ENCODE measurements at regions not wholly inside any gene's neighbourhood (a gene's known extent, or its start where the extent isn't known, plus 50 kb on each side); places are given as distances from the start of the nearest gene placed in this dataset.

GRCh38 chr10:124184208-124184830 is 90.9 kb upstream of the CHST15 start:
- FAIRE-seq (no peak), ATAC-seq (no peak), DNase-seq (no peak)
- no peaks in the 10 kb centered on the region for H3K27me3 ChIP-seq
- H3K9me3 ChIP-seq = no peaks in the 10 kb centered on the region
- TF ChIP-seq, protein P1, sequence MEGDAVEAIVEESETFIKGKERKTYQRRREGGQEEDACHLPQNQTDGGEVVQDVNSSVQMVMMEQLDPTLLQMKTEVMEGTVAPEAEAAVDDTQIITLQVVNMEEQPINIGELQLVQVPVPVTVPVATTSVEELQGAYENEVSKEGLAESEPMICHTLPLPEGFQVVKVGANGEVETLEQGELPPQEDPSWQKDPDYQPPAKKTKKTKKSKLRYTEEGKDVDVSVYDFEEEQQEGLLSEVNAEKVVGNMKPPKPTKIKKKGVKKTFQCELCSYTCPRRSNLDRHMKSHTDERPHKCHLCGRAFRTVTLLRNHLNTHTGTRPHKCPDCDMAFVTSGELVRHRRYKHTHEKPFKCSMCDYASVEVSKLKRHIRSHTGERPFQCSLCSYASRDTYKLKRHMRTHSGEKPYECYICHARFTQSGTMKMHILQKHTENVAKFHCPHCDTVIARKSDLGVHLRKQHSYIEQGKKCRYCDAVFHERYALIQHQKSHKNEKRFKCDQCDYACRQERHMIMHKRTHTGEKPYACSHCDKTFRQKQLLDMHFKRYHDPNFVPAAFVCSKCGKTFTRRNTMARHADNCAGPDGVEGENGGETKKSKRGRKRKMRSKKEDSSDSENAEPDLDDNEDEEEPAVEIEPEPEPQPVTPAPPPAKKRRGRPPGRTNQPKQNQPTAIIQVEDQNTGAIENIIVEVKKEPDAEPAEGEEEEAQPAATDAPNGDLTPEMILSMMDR (IDR thresholded peaks at IDR 0.05) = no peak
- no peak overlapping the region for H3K4me3 ChIP-seq
- H3K27ac ChIP-seq = no peak overlapping the region
- H3K36me3 ChIP-seq = no peaks in the 10 kb centered on the region
- no peaks in the 10 kb centered on the region for H3K4me1 ChIP-seq
- intact Hi-C loops (cut with DNase I) = no loop called here
- WGBS, 2 donors = 83 to 84% methylated on average over 3 of the region's 3 CpGs

- 75 to 82% methylated on average over 7 of the region's 7 CpGs for WGBS, 2 donors
- TF ChIP-seq, protein P1 (IDR thresholded peaks at IDR 0.05) = no peak
- no peak for FAIRE-seq
Measured at GRCh38 chr10:124183617-124184016, 90.2 kb upstream of the CHST15 start.

GRCh38 chr10:124182088-124182541 is 88.7 kb upstream of the CHST15 start:
- WGBS, 2 donors = 68 to 78% methylated on average over 17 of the region's 17 CpGs
- no peak for ATAC-seq
- Histone ChIP-seq H3K4me1 (no peaks in the 10 kb centered on the region), H3K36me3 (no peaks in the 10 kb centered on the region), H3K4me3 (no peak overlapping the region), H3K9me3 (no peaks in the 10 kb centered on the region), H3K27ac (no peak overlapping the region), H3K27me3 (no peaks in the 10 kb centered on the region)
- TF ChIP-seq, protein P1 (IDR thresholded peaks at IDR 0.05) = no peak
- intact Hi-C loops (cut with DNase I) = no loop called here
- FAIRE-seq = no peak
- DNase-seq = no peak

More at GRCh38 chr10:124183617-124184016, 90.2 kb upstream of the CHST15 start:
- Histone ChIP-seq H3K4me1 (no peaks in the 10 kb centered on the region), H3K27ac (no peak overlapping the region), H3K36me3 (no peaks in the 10 kb centered on the region), H3K9me3 (no peaks in the 10 kb centered on the region), H3K27me3 (no peaks in the 10 kb centered on the region), H3K4me3 (no peak overlapping the region)
- ATAC-seq = no peak
- intact Hi-C loops (cut with DNase I) = no loop called here
- no peak for DNase-seq

- H3K9me3 ChIP-seq = no peaks in the 10 kb centered on the region
- H3K27me3 ChIP-seq = no peaks in the 10 kb centered on the region
- H3K4me3 ChIP-seq = no peak overlapping the region
- no peak for ATAC-seq
- no peaks in the 10 kb centered on the region for H3K36me3 ChIP-seq
- TF ChIP-seq, protein P1 (IDR thresholded peaks at IDR 0.05) = no peak
- no peaks in the 10 kb centered on the region for H3K4me1 ChIP-seq
- FAIRE-seq = no peak
- intact Hi-C loops (cut with DNase I) = no loop called here
- no peak overlapping the region for H3K27ac ChIP-seq
- no peak for DNase-seq
- 74 to 79% methylated on average over 8 of the region's 8 CpGs for WGBS, 2 donors
Measured at GRCh38 chr10:124181656-124182055, 88.3 kb upstream of the CHST15 start.

- Histone ChIP-seq H3K27me3 (no peaks in the 10 kb centered on the region), H3K36me3 (no peaks in the 10 kb centered on the region), H3K9me3 (no peaks in the 10 kb centered on the region), H3K4me1 (no peaks in the 10 kb centered on the region), H3K27ac (no peak overlapping the region), H3K4me3 (no peak overlapping the region)
- no peak for DNase-seq
- TF ChIP-seq, protein P1 (IDR thresholded peaks at IDR 0.05) = no peak
- intact Hi-C loops (cut with DNase I) = no loop called here
- FAIRE-seq = no peak
- no peak for ATAC-seq
- 86 to 89% methylated on average over 10 of the region's 10 CpGs for WGBS, 2 donors
Measured at GRCh38 chr10:124180947-124181549, 87.7 kb upstream of the CHST15 start.
